Gastroesophageal sphincter (tissue), 2 donors: ENCODE measurements at regions not wholly inside any gene's neighbourhood (a gene's known extent, or its start where the extent isn't known, plus 50 kb on each side); places are given as distances from the start of the nearest gene placed in this dataset.

ENCODE experiments used
- POLR2A ChIP-seq, 2 donors: fragments of 450-650 bp; IDR thresholded peaks; one replicate each; pipeline ENCODE4 v1.6.1; 2017; ENCODE audit warnings: antibody characterized with exemption in 2 of 2, mild to moderate bottlenecking in 2 of 2, moderate library complexity in 1 of 2
- POLR2AphosphoS5 ChIP-seq: sonication (generic); formaldehyde crosslinking; IDR thresholded peaks from one replicate; pipeline ENCODE4 v1.6.1; 2017; ENCODE audit warnings: antibody characterized with exemption

- TF ChIP-seq POLR2AphosphoS5 (no peak), POLR2A (IDR thresholded peaks at IDR 0.05) (no peak)
Observed at GRCh38 chr2:183838295-183838694, 714.1 kb downstream of the NUP35 start.
